Umbilical cord (tissue), 1 donor: ENCODE measurements at regions not wholly inside any gene's neighbourhood (a gene's known extent, or its start where the extent isn't known, plus 50 kb on each side); places are given as distances from the start of the nearest gene placed in this dataset.

ENCODE experiments used
- DNase-seq: peaks from one replicate; pipeline ENCODE4 v3.0.0-alpha.2; 2015; ENCODE audit warnings: low spot score

DNA sequence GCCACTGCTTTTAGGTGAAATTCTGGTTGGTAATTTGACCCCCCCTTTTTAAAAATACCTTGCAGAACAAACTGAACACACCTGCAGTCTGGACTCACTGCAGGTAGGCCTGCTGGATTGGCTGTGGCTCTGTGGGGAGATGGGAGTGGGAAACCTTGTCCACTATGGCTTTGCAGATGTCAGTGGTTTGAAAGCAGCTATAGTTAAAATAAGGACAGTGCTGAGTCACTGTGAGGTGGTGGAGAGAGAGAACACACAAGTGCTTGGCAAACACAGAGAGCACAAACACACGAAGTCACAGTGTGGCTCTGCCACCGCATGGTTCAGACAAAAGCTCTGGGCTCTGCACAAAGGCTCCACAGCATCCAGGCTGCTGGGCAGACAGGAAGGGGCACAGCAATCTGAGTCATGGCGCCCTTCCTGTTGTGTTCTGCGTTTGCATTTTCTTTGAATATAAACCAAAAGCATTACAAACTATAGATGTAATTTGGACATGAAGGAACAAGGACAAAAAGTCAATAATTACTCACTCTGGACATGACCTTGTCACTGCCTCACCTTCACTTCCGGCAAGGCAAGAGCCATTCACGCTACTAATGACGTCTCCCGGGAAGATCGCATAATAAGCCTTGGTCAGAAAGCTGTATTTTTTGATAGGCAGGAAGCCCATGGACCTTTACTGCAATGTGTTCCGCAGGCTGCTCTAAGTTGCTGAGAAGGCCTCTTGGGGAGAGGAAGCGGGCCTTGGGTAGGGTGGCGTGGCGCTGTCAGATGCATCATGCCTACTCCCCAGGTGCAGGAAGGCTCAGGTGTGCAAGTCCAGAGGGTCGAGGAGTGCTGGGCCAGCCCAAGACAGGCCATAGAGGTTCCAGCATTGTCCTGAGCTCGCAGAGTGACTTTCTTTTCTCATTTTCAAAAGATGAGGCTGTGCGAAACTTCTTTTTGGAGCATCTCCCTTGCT is 60.1 kb upstream of the MED9 start:
- no peak for DNase-seq

DNA sequence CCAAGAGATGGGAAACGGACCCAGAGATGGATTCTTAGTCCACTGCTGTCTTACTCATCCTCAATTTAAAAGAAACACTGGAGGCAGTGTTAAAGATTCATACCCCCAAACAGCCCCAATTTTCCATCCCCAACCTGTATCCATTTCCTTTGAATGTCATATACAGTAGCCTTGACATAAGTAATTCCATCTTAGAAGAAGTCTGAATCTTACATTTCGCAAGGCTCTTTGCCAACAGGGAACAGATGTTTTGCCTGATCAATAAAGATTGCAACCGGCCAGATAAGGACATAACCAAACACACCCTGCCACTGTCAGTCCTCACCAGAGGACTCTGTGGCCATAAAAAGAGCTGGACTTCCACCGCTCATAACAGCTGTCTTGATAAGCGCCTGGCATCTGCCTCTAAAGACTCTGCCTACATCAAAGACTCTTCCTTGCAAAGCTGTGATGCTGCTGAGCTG is 59.0 kb upstream of the MED9 start:
- peak; percentile 63 for DNase-seq

GRCh38 chr17:17419166-17419565 is 57.6 kb upstream of the MED9 start:
- DNase-seq, result no peak

DNA sequence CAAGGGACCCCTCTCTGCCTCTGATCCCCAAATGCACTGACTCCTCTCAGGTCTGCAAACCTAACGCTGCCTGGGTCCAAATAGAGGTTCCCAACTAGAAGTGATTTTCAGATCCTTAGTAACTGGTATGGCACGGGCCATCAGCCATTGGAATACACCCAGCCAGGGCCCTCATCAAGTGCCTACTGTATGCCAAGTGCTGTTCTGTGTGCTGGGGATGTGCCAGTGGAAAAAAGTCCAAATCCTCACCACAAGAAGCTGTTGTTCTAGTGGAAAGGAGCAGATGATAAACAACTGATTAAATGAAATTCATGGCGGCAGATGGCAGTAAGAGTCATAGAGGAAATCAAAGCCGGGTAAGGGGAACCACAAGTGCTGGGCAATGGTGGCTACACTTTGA is 57.2 kb upstream of the MED9 start:
- DNase-seq, result no peak

DNA sequence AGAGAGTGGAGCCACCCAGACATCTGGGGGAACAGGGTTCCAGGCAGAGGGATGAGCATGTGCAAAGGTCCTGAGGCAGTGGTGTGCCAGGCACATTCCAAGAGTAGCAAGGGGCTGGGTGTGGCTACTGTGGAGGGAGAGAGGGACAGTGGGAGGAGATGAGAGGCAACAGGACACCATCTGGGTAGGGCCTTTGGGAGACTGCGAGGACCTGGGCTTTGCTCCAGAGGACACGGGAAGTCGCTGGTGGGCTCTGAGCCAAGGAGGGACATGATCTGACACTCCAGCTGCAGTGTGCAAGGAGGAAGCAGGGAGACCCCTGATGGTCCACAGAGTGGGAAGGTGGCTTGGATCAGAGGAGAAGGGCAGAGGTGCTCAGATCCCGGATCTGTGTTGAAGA is 56.7 kb upstream of the MED9 start:
- no peak for DNase-seq

DNA sequence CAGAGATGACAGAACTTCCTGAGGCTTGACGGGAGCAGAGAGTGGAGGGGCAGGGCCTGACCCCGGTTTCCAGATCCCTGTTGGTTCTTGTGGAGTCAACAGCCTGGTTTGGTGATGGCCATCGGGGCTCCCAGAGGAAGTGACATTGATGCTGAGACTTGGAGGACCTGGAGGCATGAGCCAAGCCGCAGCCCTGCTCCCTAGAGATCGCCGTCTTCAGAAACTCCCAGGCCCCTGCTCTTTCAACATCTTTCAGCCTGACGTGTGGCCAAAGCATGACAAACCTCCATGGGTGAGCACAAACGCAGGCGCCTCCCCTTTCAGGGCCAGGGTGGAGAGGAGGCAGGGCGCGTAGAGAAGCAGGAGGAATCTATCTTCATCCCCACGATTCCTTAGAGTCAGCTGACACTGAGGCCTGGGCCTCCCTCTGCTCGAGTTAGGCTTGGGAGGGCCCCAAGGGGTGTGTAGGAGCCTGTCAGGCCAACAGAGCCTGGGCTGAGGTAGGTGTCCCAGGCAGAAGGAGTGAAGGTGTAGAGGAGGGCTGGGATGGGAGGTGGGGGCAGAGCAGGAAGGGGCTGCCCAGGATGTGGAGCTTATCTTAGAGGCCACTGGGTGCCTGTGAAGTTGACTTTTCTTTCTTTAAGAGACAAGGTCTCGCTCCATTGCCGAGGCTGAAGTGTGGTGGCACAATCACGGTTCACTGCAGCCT is 56.1 kb upstream of the MED9 start:
- DNase-seq, result no peak

- no peak for DNase-seq
These were observed 55.2 kb upstream of the MED9 start for GRCh38 chr17:17421346-17422216.

DNA sequence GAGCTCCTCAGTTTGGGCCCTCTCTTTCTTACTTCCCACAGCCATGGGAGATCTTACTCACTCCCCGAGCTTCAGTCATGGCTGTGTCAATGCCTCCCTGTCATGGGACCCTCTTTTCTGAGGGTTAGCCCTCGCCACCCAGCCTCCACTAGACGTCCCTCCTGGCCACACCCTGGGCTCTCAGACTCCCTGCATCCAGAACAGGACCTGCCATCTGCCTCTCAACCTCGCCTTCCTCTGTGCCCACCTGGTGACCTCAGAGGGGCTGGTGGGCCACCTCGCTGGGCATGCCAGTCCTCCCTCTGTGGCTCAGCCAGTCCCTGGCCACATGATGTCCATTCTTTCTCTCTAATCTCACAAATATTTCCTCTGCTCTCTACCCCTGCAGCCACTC is 54.6 kb upstream of the MED9 start:
- no peak for DNase-seq

DNA sequence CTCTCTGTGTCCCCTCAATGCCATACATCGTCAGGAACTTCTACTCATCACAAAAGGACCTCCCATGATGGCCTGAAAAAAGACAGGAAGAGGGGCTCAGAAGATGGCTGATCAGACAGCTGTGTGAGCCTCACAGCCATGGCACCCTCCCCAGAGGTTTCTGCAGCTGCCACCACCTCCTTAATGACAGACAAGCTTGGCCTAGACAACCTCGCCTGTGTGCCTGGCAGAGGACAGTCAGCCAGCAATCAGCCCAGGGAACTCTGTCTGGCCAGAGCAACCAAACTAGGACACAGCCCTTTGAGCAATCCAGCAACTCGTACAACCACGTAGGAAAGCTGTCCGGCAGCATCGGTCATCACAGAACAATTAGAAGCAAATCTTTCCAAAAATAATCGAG is 54.2 kb upstream of the MED9 start:
- no peak for DNase-seq

GRCh38 chr17:17423656-17424055 is 53.1 kb upstream of the MED9 start:
- no peak for DNase-seq

GRCh38 chr17:17424552-17424951 is 52.2 kb upstream of the MED9 start:
- DNase-seq, result no peak

- DNase-seq, result no peak
These were observed 51.8 kb upstream of the MED9 start for GRCh38 chr17:17425005-17425404.

- DNase-seq, result no peak
These were observed 51.2 kb upstream of the MED9 start for GRCh38 chr17:17425591-17425990.

DNA sequence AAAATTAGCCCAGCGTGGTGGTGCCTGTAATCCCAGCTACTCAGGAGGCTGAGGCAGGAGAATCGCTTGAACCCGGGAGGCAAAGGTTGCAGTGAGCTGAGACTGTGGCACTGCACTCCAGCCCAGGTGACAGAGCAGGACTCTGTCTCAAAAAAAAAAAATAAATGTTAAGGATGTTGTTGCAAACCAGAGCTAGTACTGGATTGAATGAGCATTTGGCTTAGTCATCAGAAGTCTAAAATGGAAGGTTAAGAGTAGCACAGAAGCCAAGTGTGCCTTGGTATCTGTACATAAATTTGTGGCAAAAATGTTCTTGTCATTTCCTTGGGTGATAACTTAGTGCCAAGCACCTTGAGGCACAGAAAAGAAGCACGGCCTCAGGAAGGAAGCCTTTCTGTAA is 50.6 kb upstream of the MED9 start:
- DNase-seq, result no peak
